GM21423 (cell line): ENCODE measurements at regions not wholly inside any gene's neighbourhood (a gene's known extent, or its start where the extent isn't known, plus 50 kb on each side); places are given as distances from the start of the nearest gene placed in this dataset.
"Not testable (repeated sequence)": the region's sequence is repeated elsewhere in the genome, so short reads cannot be mapped to it uniquely, and the experiment has no call there.

Experiments used
- ATAC-seq: cut with Tn5 transposase; IDR thresholded peaks from one replicate; pipeline ENCODE4 v1.9.1; 2021; ENCODE audit warnings: mild to moderate bottlenecking, moderate library complexity; ENCODE audit not compliant: unreplicated experiment

GRCh38 chr1:238329671-238330070, 438.9 kb upstream of the ZP4 start:
- ATAC-seq: no peak

- not testable (repeated sequence) for ATAC-seq
These were observed 436.3 kb upstream of the ZP4 start for GRCh38 chr1:238327033-238327432.

GRCh38 chr1:238326479-238326878, 435.8 kb upstream of the ZP4 start:
- not testable (repeated sequence) for ATAC-seq

GRCh38 chr1:238324211-238324864, 433.6 kb upstream of the ZP4 start:
- no peak for ATAC-seq

GRCh38 chr1:238323490-238323889, 432.8 kb upstream of the ZP4 start:
- ATAC-seq: no peak

- ATAC-seq: no peak
These were observed 429.2 kb upstream of the ZP4 start for GRCh38 chr1:238319957-238320356.

- no peak for ATAC-seq
These were observed 427.8 kb upstream of the ZP4 start for GRCh38 chr1:238318294-238319110.

- no peak for ATAC-seq
These were observed 422.2 kb upstream of the ZP4 start for GRCh38 chr1:238312969-238313368.

- ATAC-seq: no peak
These were observed 415.7 kb upstream of the ZP4 start for GRCh38 chr1:238306411-238306810.

GRCh38 chr1:238302646-238303045, 411.9 kb upstream of the ZP4 start:
- ATAC-seq: no peak

- no peak for ATAC-seq
These were observed 405.6 kb upstream of the ZP4 start for GRCh38 chr1:238296371-238296770.

GRCh38 chr1:238293075-238293474, 402.4 kb upstream of the ZP4 start:
- no peak for ATAC-seq

- ATAC-seq: no peak
These were observed 390.7 kb upstream of the ZP4 start for GRCh38 chr1:238281418-238281817.

- ATAC-seq: no peak
These were observed 389.1 kb upstream of the ZP4 start for GRCh38 chr1:238279694-238280380.

GRCh38 chr1:238272145-238272544, 381.4 kb upstream of the ZP4 start:
- ATAC-seq: no peak

- no peak for ATAC-seq
These were observed 375.1 kb upstream of the ZP4 start for GRCh38 chr1:238265866-238266265.

GRCh38 chr1:238264951-238265350, 374.2 kb upstream of the ZP4 start:
- no peak for ATAC-seq

- ATAC-seq: no peak
These were observed 367.8 kb upstream of the ZP4 start for GRCh38 chr1:238258510-238258909.

GRCh38 chr1:238257018-238257621, 366.4 kb upstream of the ZP4 start:
- no peak for ATAC-seq

- ATAC-seq: no peak
These were observed 364.2 kb upstream of the ZP4 start for GRCh38 chr1:238254935-238255334.

GRCh38 chr1:238252033-238252802, 361.5 kb upstream of the ZP4 start:
- ATAC-seq: peak; percentile 59
